C4-2B (cell line): ENCODE measurements at regions not wholly inside any gene's neighbourhood (a gene's known extent, or its start where the extent isn't known, plus 50 kb on each side); places are given as distances from the start of the nearest gene placed in this dataset.
A peak's percentile ranks its signal among the peaks of the same experiment; 100 is the strongest.

Source experiments
- H3K27ac ChIP-seq: fragments of 450-650 bp; 2 replicates; pipeline ENCODE4 v1.5.1; 2017
- ZFX ChIP-seq: fragments of 450-650 bp; IDR thresholded peaks from 2 replicates; pipeline ENCODE4 v1.6.1; 2017
- TF ChIP-seq, protein P1 (sequence below): fragments of 450-650 bp; conservative IDR thresholded peaks from 2 replicates; pipeline ENCODE4 v1.5.1; 2017; ENCODE audit warnings: mild to moderate bottlenecking

DNA sequence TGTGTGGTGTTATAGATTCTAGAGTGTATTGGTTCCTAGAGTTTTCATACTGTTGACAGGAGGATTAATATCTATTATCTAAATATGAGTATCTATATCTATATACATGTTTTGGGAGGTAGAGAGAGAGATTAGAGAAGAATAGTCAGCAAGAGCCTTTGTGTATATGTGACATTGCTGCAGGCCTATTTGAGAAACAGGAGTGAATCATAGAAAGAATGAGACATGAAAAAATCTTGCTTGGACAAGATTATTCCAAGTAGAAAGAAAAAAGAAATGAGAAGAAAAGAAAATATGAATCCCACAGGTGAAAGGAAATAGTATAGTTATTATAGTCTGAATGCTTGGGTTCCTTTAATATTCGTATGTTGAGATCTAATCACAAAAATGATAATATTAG lies 720.4 kb downstream of the RERGL start:
- no peak overlapping the region for H3K27ac ChIP-seq
- no peak for TF ChIP-seq ZFX
- TF ChIP-seq, protein P1, sequence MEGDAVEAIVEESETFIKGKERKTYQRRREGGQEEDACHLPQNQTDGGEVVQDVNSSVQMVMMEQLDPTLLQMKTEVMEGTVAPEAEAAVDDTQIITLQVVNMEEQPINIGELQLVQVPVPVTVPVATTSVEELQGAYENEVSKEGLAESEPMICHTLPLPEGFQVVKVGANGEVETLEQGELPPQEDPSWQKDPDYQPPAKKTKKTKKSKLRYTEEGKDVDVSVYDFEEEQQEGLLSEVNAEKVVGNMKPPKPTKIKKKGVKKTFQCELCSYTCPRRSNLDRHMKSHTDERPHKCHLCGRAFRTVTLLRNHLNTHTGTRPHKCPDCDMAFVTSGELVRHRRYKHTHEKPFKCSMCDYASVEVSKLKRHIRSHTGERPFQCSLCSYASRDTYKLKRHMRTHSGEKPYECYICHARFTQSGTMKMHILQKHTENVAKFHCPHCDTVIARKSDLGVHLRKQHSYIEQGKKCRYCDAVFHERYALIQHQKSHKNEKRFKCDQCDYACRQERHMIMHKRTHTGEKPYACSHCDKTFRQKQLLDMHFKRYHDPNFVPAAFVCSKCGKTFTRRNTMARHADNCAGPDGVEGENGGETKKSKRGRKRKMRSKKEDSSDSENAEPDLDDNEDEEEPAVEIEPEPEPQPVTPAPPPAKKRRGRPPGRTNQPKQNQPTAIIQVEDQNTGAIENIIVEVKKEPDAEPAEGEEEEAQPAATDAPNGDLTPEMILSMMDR, result no peak

DNA sequence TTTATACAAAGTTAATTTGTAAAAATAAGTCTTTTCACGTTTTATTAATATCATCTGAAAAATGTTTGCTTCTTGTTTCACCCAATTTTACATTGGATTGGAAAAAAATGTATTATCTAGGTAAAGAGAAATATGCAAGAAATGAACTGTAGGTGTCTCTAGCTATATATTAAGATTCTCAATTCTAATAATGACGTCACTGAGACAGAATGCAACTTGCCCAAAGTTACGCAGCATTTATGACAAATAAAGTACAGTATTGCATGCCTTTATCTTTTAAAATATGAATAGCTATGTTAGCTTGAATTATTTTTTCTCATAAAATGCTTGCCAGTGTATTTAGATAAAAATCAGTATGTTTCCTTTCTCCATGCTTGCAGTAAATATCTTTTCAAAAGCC lies 728.8 kb downstream of the RERGL start:
- no peak overlapping the region for H3K27ac ChIP-seq
- TF ChIP-seq ZFX, result no peak
- TF ChIP-seq, protein P1, result peak; percentile 29

DNA sequence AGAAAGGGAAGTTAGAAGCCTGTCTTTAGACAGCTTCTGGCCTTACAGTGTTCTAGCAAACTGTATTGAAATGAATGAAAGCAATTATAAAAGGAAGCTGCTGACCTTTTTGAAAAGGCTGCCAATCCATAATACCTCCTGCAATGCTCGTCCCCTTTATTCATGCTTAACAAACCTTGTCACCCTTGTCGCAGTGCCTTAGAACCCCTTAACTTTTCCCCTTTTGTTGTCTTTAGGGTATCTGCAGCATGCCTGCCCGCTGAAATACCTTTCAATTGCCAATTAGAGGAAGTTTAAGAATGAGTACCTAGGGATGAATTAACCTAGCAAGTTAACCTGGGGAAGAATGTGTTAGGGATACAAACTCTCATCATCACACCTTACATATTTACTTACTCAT lies 731.2 kb downstream of the RERGL start:
- TF ChIP-seq ZFX, result no peak
- TF ChIP-seq, protein P1, result no peak
- no peak overlapping the region for H3K27ac ChIP-seq

DNA sequence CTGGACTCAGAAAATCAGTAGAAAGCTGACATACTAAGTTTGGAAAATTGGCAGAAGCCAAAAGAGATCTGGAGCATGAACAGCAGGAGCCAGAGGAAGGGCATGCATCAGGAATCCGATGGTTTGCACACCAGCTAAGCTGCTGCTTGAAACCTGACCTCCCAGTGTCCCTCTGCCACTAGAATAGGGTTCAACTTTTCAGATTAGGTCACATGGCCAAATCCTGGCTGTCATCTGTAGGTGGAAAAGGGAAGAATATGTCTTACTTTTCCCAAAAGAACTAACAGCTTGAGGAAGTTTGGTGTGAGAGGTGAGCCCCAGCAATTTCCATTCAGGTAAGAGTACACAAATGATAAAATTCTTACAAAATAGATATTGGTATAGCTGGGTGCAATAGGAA lies 732.6 kb downstream of the RERGL start:
- TF ChIP-seq, protein P1, result no peak
- no peak for TF ChIP-seq ZFX
- H3K27ac ChIP-seq, result no peak overlapping the region

DNA sequence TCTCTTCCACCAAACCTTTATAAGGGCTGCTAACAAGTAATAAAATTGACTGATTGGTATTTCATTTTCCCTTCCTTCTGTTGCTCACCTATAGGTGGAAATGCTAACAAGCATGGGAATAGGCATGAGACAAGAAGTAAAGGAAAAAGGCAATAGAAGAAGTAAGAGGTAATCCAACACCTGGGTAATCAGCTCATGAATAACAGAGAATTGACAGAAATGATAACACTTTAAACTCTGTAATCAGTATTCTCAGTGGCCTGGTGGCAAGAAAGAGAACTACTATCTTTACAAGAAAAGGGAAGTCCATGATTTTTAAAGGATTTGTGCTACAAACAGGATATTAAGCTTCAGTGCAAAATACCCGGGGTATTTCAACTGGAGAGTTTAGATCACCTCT lies 737.8 kb downstream of the RERGL start:
- no peak overlapping the region for H3K27ac ChIP-seq
- no peak for TF ChIP-seq ZFX
- TF ChIP-seq, protein P1, result no peak

DNA sequence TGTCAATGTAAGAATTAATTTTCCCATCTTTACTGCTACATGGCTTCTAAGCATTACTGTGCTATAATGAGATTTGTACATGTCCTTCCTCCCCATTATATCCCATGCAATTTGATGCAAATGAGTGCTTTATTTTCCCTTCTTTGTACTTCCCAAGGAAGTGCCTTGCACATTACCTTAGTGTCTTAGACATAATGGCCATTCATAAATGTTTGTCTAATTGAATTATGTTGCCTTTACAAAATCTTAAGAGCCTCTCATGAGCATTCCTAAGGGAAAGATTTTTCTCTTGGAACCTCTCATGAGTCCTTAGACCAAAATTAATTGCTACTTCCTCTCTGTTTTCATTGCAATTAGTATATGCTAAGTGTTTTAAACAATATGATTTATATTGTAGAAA lies 741.7 kb downstream of the RERGL start:
- no peak for TF ChIP-seq ZFX
- TF ChIP-seq, protein P1, result no peak
- no peak overlapping the region for H3K27ac ChIP-seq

DNA sequence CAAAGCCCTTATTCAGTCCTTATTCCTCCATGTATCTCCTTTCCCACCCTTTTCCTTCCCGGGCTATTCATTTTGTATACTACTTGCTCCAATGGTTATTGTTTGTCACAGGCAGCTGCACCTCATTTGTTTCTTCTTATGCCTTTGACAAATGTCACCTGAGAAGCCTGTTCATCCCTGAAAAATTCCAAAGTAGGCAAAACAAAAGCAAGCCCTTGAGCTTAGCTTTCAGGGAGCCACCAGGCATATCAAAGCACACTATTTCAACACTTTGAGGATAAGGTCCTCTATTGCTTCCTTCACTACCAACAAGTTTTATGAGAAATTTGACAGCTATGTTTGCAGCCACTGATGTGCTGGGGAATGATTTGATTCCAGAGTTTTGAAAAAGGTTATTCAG lies 738.7 kb upstream of the LMO3 start:
- TF ChIP-seq, protein P1, result no peak
- TF ChIP-seq ZFX, result no peak

More for the DNA sequence above, 738.7 kb upstream of the LMO3 start:
- H3K27ac ChIP-seq, result no peak overlapping the region
